NCI-H2081 (cell line): ENCODE measurements at regions not wholly inside any gene's neighbourhood (a gene's known extent, or its start where the extent isn't known, plus 50 kb on each side); places are given as distances from the start of the nearest gene placed in this dataset.

Experiments used
- DNase-seq, 2 experiments: peaks; one replicate each; lab custom pipeline; 2025; lab: John Stamatoyannopoulos, UW

GRCh38 chr2:16018277-16019059, 78.1 kb downstream of the MYCN start:
- no peak for DNase-seq

- no peak for DNase-seq
Measured at GRCh38 chr2:16016282-16016681, 75.9 kb downstream of the MYCN start.

- no peak for DNase-seq
Measured at GRCh38 chr2:16015903-16016265, 75.5 kb downstream of the MYCN start.

- no peak for DNase-seq
Measured at GRCh38 chr2:16015210-16015902, 75.0 kb downstream of the MYCN start.

GRCh38 chr2:16014802-16015201, 74.5 kb downstream of the MYCN start:
- DNase-seq = no peak

- DNase-seq = no peak
Measured at GRCh38 chr2:16014041-16014787, 73.9 kb downstream of the MYCN start.

GRCh38 chr2:16013359-16013911, 73.1 kb downstream of the MYCN start:
- no peak for DNase-seq

- DNase-seq = no peak
Measured at GRCh38 chr2:16012626-16013358, 72.4 kb downstream of the MYCN start.

GRCh38 chr2:16012029-16012596, 71.8 kb downstream of the MYCN start:
- DNase-seq = no peak

- DNase-seq = no peak
Measured at GRCh38 chr2:16011621-16011960, 71.2 kb downstream of the MYCN start.

GRCh38 chr2:16010951-16011620, 70.7 kb downstream of the MYCN start:
- DNase-seq = no peak

- DNase-seq = no peak
Measured at GRCh38 chr2:16010011-16010410, 69.7 kb downstream of the MYCN start.

- DNase-seq = no peak
Measured at GRCh38 chr2:16009560-16009959, 69.2 kb downstream of the MYCN start.

- no peak for DNase-seq
Measured at GRCh38 chr2:16008856-16009255, 68.5 kb downstream of the MYCN start.

GRCh38 chr2:16008331-16008850, 68.0 kb downstream of the MYCN start:
- DNase-seq = no peak

- DNase-seq = no peak
Measured at GRCh38 chr2:16007167-16007934, 67.0 kb downstream of the MYCN start.

GRCh38 chr2:16006537-16007166, 66.3 kb downstream of the MYCN start:
- DNase-seq = no peak

- DNase-seq = no peak
Measured at GRCh38 chr2:16005816-16006536, 65.6 kb downstream of the MYCN start.

- DNase-seq = no peak
Measured at GRCh38 chr2:16005389-16005788, 65.0 kb downstream of the MYCN start.
